ENCODE measurements at regions not wholly inside any gene's neighbourhood (a gene's known extent, or its start where the extent isn't known, plus 50 kb on each side); places are given as distances from the start of the nearest gene placed in this dataset.

GRCh38 chr10:51004776-51005175, 69.5 kb upstream of the PRKG1 start:
- no peak for TF ChIP-seq CTCF (IDR thresholded peaks at IDR 0.05)
- TF ChIP-seq POLR2AphosphoS5 (IDR thresholded peaks at IDR 0.05): no peak

All from gastroesophageal sphincter (tissue), 3 donors.